ENCODE measurements at regions not wholly inside any gene's neighbourhood (a gene's known extent, or its start where the extent isn't known, plus 50 kb on each side); places are given as distances from the start of the nearest gene placed in this dataset.

DNA sequence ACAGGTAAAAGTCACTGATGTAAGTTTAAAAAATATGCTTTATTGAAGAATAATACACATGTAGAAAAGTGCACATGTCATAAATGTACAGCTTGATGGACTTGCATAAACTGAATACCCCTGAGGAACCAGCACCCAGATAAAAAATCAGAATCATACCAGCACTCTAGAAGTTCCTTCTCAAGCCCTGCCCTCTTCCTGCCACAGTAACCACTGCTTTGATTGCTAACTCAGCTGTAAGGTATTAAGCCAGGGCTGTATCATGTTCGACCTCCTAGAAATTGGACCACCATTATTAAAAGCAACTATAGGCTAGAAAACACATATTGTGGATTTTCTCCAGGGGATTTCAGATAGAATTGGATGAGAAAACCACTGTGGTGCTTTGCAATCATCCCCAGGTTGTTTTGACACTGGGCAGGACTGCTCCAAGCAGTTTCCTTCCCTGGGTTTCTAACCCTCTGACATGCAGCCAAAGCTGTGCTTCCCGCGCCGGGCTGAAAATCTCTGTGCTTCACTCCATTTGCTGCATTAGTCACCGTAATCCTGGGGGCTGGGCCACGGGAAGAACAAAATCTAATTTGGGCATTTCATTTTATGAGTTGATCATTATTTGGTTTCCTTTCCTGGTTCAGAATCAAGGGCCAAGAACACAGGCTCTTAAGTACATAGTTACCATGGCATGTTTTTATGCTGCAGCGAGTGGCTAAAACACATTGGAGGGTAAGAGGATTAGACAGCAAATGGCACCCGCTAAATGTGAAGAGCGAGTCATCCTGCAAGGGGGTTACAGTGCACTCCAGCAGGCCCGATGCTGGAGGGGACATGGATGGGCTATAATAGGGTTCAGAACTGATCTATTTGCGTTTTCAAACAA, 139.4 kb upstream of the IL12B start:
- no peak for TF ChIP-seq POLR2A (IDR thresholded peaks at IDR 0.05; ENCODE audit: extremely low read depth, insufficient read length)
- TF ChIP-seq, protein P1, sequence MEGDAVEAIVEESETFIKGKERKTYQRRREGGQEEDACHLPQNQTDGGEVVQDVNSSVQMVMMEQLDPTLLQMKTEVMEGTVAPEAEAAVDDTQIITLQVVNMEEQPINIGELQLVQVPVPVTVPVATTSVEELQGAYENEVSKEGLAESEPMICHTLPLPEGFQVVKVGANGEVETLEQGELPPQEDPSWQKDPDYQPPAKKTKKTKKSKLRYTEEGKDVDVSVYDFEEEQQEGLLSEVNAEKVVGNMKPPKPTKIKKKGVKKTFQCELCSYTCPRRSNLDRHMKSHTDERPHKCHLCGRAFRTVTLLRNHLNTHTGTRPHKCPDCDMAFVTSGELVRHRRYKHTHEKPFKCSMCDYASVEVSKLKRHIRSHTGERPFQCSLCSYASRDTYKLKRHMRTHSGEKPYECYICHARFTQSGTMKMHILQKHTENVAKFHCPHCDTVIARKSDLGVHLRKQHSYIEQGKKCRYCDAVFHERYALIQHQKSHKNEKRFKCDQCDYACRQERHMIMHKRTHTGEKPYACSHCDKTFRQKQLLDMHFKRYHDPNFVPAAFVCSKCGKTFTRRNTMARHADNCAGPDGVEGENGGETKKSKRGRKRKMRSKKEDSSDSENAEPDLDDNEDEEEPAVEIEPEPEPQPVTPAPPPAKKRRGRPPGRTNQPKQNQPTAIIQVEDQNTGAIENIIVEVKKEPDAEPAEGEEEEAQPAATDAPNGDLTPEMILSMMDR (IDR thresholded peaks at IDR 0.05; ENCODE audit: low read depth, low read length), result no peak
- TF ChIP-seq MYC (IDR thresholded peaks at IDR 0.05; ENCODE audit: low read depth, low read length), result no peak
- TF ChIP-seq, protein P2, sequence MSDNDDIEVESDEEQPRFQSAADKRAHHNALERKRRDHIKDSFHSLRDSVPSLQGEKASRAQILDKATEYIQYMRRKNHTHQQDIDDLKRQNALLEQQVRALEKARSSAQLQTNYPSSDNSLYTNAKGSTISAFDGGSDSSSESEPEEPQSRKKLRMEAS (IDR thresholded peaks at IDR 0.05; ENCODE audit: low read depth, low read length), result no peak
- DNase-seq (ENCODE audit: low read depth), result no peak
- H3K4me3 ChIP-seq (ENCODE audit: low read depth, low read length), result no peak overlapping the region

DNA sequence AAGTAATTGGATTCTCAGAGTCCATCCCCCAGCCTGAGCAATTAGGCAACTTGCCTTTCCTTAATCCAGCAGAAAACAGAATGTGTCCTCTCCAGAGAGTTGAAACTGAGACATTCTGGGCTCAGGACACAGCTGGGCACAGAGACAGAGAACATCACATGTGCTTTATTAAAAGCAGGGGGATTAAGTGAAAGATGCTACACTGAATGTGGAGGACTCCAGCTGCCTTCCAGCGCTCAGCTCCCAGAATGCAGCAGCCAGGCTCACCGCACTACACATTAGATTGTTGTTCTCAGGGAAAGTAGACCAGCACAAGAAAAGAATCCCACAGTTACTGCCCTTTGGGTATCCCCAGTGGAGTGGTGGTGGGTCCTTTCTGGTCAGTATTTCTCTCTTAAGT, 141.6 kb upstream of the IL12B start:
- H3K4me3 ChIP-seq (ENCODE audit: low read depth, low read length), result no peak overlapping the region
- TF ChIP-seq, protein P1 (IDR thresholded peaks at IDR 0.05; ENCODE audit: low read depth, low read length), result no peak
- TF ChIP-seq POLR2A (IDR thresholded peaks at IDR 0.05; ENCODE audit: extremely low read depth, insufficient read length), result no peak
- TF ChIP-seq MYC (IDR thresholded peaks at IDR 0.05; ENCODE audit: low read depth, low read length), result no peak
- TF ChIP-seq, protein P2 (IDR thresholded peaks at IDR 0.05; ENCODE audit: low read depth, low read length), result no peak
- no peak for DNase-seq (ENCODE audit: low read depth)

DNA sequence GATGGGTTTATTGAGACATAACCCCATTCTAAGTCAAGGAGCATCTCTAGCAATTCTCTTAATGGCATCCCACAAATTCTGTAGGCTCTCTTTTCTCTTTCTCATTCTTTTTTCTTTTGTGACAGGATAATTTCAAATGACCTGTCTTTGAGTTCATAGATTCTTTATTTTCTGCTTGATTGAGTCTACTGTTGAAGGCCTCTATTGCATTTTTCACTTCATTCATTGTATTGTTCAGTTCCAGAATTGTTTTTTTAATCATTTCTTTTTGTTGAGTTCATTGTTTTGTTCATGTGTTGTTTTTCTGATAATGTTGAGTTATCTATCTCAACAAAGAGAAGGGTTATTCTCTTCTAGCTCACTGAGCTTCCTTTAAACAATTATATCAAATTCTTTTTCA, 144.7 kb upstream of the IL12B start:
- TF ChIP-seq MYC (IDR thresholded peaks at IDR 0.05; ENCODE audit: low read depth, low read length) (no peak), POLR2A (IDR thresholded peaks at IDR 0.05; ENCODE audit: extremely low read depth, insufficient read length) (no peak)
- TF ChIP-seq, protein P2 (IDR thresholded peaks at IDR 0.05; ENCODE audit: low read depth, low read length), result no peak
- TF ChIP-seq, protein P1 (IDR thresholded peaks at IDR 0.05; ENCODE audit: low read depth, low read length), result no peak
- DNase-seq (ENCODE audit: low read depth), result no peak
- H3K4me3 ChIP-seq (ENCODE audit: low read depth, low read length), result no peak overlapping the region

DNA sequence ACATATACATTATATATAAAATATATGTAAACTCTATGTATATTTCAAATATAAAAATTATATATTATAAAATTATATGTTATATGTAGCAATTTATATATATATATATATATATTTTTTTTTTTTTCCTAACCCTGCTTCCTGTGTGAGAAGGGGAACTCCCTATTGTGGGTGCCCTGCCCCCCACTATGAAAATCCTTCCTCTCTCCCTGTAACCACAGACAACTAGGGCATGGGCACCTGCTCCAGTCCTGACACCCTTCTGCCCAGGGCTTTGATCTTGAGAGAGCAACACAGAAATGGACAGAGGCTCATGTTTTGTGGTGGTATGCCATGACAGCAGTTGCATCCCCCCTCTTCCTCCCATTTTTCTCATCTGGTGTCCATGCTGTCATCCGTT, 148.7 kb upstream of the IL12B start:
- peak; percentile 43 for DNase-seq (ENCODE audit: low read depth)
- no peak overlapping the region for H3K4me3 ChIP-seq (ENCODE audit: low read depth, low read length)
- TF ChIP-seq MYC (IDR thresholded peaks at IDR 0.05; ENCODE audit: low read depth, low read length), result no peak
- TF ChIP-seq POLR2A (IDR thresholded peaks at IDR 0.05; ENCODE audit: extremely low read depth, insufficient read length), result no peak
- TF ChIP-seq, protein P1 (IDR thresholded peaks at IDR 0.05; ENCODE audit: low read depth, low read length), result no peak
- TF ChIP-seq, protein P2 (IDR thresholded peaks at IDR 0.05; ENCODE audit: low read depth, low read length), result no peak

DNA sequence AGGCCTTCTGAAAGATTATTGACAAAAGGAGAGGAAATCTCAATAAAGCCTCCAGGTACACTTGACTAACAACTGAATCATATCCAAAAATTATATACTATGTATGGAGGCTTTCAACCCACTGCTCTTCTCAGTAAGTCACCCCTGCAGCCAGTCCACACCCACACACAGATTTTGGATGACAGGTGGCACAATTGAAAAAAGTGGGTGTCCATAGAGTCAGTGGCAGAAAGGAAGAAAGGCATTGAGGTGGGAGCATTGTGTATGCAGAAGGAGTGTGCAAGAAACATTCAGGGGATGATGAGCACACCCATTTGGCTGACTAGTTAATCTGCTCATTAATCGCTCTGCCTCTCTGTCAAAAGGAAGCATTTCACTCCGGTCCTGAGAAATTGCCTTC, 150.6 kb upstream of the IL12B start:
- no peak for DNase-seq (ENCODE audit: low read depth)
- TF ChIP-seq MYC (IDR thresholded peaks at IDR 0.05; ENCODE audit: low read depth, low read length), result no peak
- TF ChIP-seq, protein P2 (IDR thresholded peaks at IDR 0.05; ENCODE audit: low read depth, low read length), result no peak
- TF ChIP-seq POLR2A (IDR thresholded peaks at IDR 0.05; ENCODE audit: extremely low read depth, insufficient read length), result no peak
- TF ChIP-seq, protein P1 (IDR thresholded peaks at IDR 0.05; ENCODE audit: low read depth, low read length), result no peak
- no peak overlapping the region for H3K4me3 ChIP-seq (ENCODE audit: low read depth, low read length)
